HG03378 (cell line): ENCODE measurements at regions not wholly inside any gene's neighbourhood (a gene's known extent, or its start where the extent isn't known, plus 50 kb on each side); places are given as distances from the start of the nearest gene placed in this dataset.
A peak's percentile ranks its signal among the peaks of the same experiment; 100 is the strongest.

Experiments used
- ATAC-seq: cut with Tn5 transposase; IDR thresholded peaks from one replicate; pipeline ENCODE4 v1.9.1; 2021; ENCODE audit warnings: mild to moderate bottlenecking, moderate library complexity; ENCODE audit not compliant: unreplicated experiment

DNA sequence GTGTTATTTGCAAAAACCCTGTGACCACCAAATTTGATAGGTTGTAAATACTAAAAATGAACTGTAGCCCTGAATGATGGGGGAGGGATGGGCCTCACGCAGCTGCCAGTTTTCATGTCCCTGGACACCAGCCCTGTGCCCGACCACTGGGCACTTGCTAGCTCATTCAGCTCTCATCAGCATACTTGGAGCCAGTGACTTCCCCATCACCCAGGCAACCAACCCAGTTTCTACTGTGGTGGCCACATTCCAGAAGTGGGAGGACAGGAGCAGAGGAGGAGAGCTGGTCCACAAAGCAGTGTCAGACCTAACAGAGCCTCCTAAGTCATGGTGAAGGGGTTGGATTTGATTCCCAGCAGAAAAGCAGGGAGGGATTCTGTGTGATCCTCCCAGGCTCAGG, 128.2 kb downstream of the CPEB2 start:
- no peak for ATAC-seq

DNA sequence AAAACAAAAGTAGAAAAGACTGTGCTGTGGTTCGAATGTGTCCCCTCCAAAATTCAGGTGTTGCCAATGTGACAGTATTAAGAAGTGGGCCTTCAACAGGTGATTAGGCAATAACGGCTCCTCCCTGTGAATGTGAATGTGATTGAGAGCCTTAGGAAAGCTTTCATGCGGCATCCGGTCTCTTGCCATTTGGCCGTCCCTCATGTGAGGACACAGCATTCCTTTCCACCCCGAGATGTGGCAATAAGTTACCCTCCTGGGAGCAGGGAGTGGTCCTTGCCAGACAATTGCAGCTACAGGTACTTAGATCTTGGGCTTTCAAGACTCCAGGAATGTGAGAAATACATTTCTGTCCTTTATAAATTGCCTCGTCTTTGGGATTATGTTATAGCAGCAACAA, 129.3 kb downstream of the CPEB2 start:
- no peak for ATAC-seq

DNA sequence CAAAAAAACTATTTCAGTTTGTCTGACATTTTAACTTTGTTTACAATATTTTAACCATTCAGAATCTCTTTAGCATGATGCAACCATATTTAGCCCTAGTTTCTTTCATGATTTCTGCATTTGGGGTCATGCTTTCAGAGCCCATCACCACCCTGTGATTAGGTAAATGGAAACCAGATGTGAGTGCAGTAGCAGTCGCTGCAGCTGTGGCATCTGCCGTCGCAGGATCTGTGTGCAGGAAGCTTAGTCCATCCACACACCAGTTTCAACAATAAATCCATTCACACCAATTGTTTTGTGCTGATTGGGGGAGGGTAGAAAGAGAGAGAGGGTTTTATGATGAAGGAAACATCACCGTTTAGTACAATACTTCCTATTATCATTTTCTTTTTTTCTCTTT, 130.5 kb downstream of the CPEB2 start:
- ATAC-seq, result no peak

DNA sequence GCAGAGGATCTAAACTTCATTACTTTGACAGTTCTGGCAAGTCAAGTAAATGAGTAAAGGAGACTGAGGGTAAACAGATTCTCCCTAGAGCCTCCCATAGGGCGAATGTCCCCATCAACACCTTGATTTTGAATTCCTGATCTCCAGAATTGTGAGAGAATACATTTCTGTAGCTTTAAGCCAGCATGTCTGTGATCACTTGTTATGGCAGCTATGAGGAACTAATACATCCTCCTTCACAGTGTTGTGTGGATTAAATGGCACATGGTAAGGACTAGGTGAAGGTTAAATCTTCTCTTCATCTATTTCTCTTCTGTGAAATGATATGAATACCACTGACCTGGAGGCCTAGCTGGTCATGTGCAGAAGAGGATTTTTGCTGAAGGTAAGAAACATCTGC, 137.3 kb downstream of the CPEB2 start:
- ATAC-seq, result no peak

DNA sequence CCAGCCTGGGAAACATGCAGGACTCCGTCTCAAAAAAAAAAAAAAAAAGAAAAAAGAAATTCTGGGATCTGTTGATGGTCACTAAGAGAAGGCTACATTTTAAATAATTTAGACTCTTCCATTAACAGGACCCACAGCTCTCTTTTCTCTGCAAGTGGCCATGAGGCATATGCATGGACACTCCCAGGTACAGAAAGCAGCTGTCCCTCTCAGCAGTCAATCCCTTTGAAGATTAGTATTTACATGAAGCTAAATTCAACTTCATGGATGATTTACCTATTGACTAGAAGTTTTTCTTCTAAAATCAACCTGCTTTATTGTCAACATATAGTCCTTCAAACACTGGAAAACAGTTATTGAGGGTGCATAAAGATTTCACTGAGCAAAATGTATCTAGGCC, 139.9 kb downstream of the CPEB2 start:
- ATAC-seq, result no peak

DNA sequence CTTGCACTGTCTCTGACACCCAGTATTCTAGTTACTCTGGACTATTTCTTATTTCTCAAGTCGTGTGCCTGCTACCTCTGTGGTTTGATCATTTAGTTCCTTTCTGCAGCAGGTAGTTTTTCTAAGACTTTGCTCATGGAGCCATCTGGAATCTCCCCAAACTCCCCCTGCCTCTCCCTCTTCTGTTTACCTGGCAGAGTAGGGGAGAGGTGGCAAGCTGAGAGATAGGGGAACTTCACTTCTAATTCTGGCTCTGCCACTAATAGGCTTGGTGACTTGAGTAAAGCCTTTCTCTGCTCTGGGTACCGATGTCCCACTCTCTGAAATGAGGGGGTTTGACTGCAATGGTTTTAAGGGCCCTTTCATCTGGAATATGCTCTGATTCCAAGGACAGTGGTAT, 141.3 kb downstream of the CPEB2 start:
- ATAC-seq, result no peak

DNA sequence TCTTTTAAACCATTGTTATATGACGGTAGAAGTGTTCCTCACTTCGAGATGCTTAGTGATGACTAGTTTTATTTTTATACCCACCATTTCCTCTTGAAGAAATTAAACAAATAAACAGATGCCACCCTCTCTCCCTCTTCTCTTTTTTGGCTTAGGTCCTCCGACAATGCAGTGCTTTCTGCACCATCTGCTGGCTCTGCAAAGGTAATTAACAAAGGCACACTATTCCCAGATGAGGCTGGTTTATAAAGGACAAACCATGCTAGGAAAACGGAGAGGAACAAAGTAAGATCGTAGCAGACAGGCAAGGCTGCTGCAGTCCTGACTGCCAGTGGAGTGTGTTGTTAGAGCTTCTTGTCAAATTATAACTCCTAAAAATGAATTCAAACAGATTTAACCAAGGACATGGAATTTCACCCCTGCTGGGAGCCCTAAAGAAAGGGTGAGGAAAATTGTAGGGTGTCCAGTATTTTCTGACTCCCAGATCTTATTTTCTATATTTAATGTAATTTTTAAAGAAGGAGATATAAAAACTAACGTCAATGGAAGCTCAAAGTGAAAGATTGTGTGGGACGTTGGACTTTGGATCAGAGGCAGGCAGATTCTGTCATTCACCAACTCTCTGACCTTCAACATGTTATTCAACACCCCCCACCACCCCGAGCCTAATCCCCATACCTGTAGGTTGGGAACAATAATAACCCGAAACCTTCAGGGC, 142.1 kb downstream of the CPEB2 start:
- ATAC-seq, result no peak

DNA sequence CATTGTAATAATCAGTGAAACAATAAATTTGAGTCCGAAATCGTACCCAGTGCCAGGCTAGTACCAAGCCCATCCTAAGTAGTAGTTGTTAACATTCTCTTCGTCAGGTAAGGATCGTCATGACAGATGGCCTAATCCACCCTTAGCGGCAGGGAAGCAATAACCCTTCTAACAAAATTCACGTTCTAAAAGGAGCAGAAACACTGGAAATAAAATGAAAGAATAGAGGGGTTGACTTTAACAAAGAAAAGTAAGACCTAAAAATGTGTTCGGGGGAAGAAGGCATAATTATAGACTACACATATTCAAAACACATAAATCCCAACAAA, 142.7 kb downstream of the CPEB2 start:
- ATAC-seq, result no peak

DNA sequence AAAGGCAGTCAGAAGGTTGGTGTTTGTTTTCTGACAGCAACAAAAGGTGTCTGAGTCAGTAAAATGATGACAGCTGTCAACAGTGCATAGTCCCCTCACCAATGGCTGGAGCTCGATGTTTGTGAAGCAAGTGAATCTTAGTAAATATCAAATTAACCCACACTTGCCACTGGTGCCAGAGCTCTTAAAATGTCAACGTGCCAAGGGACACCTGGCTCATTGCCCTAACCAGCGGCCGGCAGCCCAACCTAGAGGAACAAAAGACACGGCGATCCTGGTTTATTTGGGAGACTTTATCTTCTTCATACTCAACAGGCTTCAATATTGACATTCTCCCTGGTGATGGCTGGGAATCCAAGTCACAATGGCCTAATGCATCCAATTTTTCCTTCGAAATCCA, 143.4 kb downstream of the CPEB2 start:
- ATAC-seq, result no peak

DNA sequence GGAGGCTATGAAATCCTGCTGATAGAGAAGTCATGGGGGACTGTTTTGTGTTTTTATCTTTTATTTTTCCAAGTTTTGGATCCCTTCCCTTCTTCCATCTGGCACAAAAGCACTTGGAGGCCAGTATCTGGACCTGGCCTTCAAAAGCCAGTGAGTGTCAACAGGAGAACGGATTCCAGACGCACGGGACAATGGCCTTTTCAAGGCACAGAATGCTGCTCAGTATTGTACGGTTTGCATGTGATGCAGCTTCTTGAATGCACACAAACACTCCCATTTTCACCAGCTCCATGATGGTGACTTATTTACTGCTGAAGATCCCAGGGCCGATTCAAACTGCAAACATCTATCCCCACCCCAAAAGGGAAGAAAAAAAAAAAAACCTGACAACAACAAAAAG, 145.4 kb downstream of the CPEB2 start:
- no peak for ATAC-seq

DNA sequence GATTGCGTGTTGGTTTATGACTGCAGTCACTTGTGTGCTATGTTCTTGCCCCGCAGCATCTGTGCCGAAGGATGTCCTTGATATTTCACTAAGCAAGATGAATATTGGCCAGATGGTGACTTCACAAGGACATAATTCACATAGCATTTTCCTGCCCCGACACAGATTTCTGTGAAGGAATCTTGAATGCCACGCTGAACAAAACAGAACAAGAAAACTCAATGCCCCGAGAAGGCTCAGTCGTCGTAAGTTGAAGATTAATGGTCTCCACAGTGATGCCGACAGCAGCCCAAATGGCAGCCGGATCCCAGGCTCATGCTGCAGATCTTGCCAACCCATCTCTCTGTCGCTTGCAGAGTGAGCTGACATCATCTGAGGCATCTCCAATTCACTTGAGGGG, 145.9 kb downstream of the CPEB2 start:
- no peak for ATAC-seq

DNA sequence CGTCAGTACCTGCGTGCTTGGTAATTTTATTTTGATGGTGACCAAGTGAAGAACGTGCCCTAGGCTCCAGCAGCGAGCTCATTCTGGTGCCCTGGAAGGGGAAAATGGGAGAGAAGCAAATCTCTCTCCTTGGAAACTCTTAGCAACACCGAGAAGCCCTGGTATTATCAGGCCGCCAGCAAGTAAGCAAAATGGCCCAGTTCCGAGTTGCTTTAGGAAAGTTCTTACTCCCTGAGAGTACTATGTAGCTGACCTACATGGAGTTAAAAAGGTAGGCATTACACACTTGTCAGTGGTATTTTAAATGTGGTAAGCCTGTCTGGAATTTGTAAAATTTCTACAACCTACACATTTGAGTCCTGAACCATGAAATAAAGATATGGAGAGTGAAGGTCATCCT, 146.4 kb downstream of the CPEB2 start:
- ATAC-seq, result no peak

DNA sequence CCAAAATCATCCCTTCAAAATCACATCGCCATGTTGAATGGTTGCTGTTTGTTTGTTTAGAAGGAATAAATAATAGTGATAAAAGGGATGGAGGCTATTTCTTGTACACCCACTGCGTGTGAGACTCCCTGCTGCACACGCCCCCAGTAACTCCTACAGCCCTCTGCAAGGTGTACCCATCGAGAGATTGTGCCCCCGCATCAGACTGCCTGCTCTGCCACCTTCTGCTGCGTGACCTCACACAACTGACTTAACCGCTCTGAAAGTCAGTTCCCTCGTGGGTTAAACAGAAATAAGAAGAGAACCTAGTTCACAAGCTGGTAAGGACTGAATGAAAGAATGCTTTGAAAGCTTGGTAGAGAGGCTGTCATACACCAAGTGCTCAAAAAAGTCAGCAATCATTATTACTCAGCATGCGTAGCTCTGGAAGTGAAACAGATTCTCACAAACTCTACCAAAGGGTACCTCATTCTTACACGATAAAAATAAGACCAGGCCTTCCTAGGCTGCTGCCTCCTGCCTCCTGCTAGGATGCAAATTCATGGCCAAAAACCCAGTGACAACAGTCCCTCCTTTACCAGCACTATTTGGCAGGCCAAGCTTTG, 147.1 kb downstream of the CPEB2 start:
- peak; percentile 69 for ATAC-seq

DNA sequence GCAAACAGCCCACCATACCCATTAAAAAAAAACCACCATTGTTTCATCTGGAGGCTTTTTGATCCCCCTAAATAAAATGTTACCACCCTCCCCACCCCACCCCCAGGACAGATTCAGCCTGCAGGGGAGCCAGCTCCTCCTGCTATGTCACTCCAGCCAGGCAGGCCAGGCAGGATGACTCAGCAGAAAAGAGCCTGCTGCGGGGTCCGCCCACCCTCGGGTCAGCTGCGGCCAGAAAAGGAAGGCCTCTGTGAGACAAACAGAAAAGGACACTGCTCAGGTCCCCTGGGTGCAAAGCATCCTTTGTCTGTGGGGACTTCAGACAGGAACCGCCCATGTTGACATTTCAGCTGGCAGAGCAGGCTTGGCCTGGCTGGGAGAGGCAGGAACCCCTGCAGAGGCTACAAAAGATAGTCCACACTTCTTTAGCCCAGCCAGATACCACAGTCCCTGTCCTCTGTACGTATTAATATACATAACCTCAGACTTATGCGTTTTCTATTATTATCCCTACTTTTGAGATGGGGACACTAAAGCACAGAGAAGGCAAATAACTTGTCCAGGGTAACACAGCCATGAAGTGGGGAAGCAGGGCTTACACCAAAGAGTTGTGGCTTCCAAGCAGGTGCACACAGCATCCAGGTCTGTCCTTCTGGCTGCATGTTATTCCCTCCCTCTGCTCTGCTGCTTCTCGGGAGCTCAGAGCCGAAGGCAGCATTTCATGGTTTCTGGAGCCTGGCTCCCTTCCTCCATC, 147.7 kb downstream of the CPEB2 start:
- ATAC-seq, result peak; percentile 83

DNA sequence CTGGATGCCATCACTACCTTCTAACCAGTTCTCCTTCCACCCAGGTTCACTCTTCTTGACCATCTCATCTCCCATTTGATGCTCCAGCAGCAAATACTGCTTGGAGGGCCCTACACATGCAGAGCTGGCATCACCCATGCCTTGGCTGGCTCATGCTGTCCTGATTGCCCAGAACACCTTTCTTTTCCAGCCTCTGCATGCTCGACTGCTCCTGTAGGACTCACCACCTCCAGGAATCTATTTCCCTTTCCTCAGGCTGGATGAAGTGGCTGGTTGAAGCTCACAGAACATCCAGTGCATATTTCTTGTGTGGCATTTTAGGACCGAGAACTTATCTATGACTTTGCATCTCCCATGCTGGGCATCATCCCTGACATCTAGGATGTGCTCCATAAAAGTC, 148.3 kb downstream of the CPEB2 start:
- no peak for ATAC-seq

DNA sequence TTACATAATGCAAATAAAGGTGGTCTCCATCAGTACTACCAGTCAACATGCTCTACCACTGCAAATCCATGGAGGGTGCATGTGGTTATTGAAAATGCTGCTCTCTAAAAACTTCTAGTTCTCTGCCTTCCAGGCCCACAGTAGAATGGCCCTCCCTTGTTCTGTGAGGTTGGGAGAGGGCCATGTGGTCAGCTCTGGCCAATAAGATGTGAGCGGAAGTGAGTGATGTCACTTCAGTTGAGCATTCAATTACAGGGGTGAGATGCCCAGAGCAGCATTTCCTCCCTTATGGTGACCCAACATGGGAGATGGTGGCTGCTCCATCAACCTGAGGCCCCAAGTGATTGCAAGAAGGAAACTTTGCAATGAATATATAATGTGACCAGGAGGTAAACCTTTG, 148.8 kb downstream of the CPEB2 start:
- no peak for ATAC-seq

DNA sequence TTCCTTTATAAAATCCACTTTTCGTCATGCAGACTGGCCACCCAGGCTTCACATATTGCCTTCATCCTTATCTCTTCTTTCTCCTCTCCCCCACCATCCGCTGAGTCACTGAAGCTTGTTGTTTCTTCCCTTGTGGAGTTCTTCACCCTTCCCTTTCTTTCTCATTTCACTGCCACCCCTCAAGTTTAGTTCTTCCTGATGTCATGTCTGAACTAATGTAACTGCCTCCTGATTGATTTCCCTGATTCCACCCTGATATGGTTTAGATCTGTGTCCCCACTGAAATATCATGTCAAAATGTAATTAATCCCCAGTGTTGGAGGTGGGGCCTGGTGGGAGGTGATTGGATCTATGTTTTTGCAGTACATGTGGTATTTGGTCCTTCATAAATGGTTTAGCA, 151.4 kb downstream of the CPEB2 start:
- no peak for ATAC-seq

DNA sequence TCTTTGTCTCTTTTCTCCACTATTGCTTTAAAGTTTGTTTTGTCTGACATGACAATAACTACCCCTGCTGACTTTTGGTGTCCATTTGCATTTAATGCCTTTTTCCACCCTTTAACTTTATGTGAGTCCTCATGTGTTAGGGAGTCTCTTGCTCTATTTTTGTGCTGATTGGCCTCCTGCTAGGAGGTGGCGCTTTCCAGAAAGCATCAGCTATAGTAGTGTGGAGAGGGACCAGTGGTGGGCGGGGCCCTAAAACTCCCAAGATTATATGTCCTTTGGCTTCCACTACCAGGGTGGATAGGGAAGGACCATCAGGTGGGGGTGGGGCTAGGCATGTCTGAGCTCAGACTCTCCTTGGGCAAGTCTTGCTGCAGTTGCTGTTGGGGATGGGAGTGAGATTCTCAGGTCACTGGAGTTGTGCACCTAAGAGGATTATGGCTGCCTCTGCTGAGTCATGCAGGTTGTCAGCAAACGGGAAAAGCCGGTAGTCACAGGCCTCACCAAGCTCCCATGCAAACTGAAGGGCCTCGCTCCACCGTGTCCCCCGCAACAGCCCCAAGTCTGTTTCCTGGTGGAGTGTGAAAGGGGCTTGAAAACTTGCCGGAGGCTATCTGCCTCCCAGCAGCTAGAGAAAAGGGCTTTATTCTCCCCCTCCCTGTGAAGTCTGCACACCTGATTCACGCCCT, 156.3 kb downstream of the CPEB2 start:
- no peak for ATAC-seq

DNA sequence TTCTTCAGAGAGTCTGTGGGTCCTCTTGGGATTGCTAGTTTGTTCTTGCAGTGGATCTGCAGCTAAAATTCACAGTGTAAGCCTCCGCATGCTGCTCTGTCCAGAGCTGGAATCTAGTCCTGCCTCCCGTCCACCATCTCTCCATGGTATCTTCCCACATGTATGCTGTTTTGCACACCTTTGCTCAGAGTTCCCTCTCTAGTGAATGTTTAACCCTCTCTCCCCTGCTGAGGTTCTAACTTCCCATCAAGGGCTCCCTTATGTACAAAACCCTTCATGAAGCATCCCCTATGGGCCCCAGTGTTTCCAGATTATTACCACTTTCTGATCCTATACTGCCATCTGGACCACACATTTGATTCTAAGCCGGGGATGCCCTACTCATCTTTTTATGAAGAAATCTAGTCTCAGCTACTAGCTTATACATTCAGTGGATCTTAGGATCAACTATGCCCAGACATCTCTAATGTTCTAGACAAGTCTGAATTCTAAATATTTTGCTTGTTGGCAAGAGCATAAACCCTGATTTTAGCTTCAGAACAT, 157.3 kb downstream of the CPEB2 start:
- ATAC-seq, result no peak

DNA sequence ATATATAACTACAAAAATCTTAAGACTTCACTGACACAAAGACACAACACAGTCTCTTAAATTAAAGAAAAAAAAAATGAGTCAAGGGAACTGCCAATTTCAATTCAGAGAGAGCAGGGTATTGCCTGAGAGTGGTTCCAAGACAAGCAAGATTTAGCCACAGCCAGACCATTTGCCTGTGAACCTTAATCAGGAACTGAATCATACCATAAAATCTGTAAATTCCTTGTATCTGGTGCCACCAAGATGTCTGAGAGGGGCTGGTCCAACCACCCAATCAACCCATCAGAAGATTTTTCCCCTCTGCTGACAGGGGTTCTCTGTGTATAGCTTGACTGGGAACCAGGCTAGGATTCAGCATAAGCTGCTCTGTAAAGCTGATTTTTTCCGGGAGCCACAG, 159.2 kb downstream of the CPEB2 start:
- no peak for ATAC-seq

DNA sequence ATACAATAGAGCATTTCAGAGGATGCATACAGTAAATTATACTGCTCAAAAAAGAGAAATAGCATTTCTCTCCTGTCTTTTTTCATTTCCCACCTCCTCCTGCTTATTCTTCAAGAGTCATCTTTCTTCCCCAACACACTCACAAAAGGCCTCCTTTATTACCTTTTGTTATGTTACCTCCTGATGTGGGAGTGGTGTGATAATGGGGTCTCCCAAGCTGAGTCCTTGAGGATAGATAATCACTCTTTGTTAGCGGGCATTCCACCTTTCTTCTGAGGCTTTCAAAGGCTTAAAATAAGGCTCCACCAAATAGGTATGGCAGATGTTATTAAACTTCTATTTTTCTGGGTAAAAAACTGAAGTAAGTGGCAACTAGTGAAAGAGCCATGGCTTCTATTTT, 159.8 kb downstream of the CPEB2 start:
- ATAC-seq, result no peak
